ENCODE measurements at regions not wholly inside any gene's neighbourhood (a gene's known extent, or its start where the extent isn't known, plus 50 kb on each side); places are given as distances from the start of the nearest gene placed in this dataset.

DNA sequence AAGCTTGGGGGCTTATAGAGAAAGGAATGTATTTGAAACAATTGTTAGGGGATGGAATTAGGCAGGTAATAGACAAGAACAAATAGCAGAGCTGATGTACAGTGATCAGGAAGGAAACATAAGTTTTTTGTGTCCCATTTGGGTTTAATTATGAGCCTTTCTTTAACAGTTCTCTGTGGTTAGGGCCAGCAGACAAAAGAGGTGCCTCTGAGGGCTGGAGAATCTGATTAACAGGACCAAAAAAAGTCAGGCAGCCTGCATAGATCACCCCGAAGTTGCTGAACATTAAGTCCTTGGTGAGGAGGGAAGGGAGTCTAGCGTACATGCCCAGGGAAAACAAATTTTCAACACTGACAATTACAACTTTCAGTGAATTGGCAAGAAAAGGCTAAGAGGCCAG, 88.6 kb upstream of the SPRED1 start:
- TF ChIP-seq GATA2 (IDR thresholded peaks at IDR 0.05; ENCODE audit: low read depth, low read length) (no peak), GATA3 (IDR thresholded peaks at IDR 0.05; ENCODE audit: low read depth, low read length) (no peak)
